ENCODE measurements at regions not wholly inside any gene's neighbourhood (a gene's known extent, or its start where the extent isn't known, plus 50 kb on each side); places are given as distances from the start of the nearest gene placed in this dataset.
A peak's percentile ranks its signal among the peaks of the same experiment; 100 is the strongest.

GRCh38 chr2:136408795-136409194, 290.8 kb upstream of the CXCR4 start:
- in situ Hi-C loops (cut with MboI), result no loop called here
- intact Hi-C loops (cut with micrococcal nuclease; ENCODE audit: unreplicated experiment), result no loop called here
- DNase-seq (ENCODE audit: low read depth, low spot score) (no peak), FAIRE-seq (no peak), ATAC-seq (peak; percentile 70)
- SMC1A ChIA-PET (ENCODE audit: uncharacterized antibody, unreplicated experiment), result no interaction called here
- CTCF ChIA-PET, result no interaction called here
- Histone ChIP-seq H3K4me1 (ENCODE audit: control insufficient read depth, insufficient read depth, low read length) (no peaks in the 10 kb centered on the region), H3K79me2 (ENCODE audit: control insufficient read depth, insufficient read depth, low read length) (no peaks in the 10 kb centered on the region), H3K36me3 (ENCODE audit: control insufficient read depth in 2 of 2, insufficient read depth in 2 of 2, low read length in 1 of 2) (no peaks in the 10 kb centered on the region), H3K4me3 (no peak overlapping the region), H3K4me2 (ENCODE audit: control insufficient read depth, insufficient read depth) (no peak overlapping the region), H3K27me3 (replicated peaks in 1 of 2; ENCODE audit: control insufficient read depth in 2 of 2, insufficient read depth in 2 of 2, low read length in 1 of 2) (peaks cover 2 to 10% of the 10 kb centered on the region in 2 experiments; a peak in 3 of 4 replicates), H3K9me3 (replicated peaks; ENCODE audit: control insufficient read depth, insufficient read depth, low read length) (no peaks in the 10 kb centered on the region), H2AFZ (ENCODE audit: control insufficient read depth, low read depth, low read length) (no peak overlapping the region), H3K27ac (ENCODE audit: control insufficient read depth, insufficient read depth) (no peak overlapping the region), H4K20me1 (ENCODE audit: control insufficient read depth, insufficient read depth) (no peaks in the 10 kb centered on the region), H3K9ac (ENCODE audit: control insufficient read depth, insufficient read depth, low read length) (no peak overlapping the region)
- no TSS peak for BruUV-seq (replicated peaks)
- TF ChIP-seq IRF3 (IDR thresholded peaks at IDR 0.05), result no peak
- TF ChIP-seq MTA3 (IDR thresholded peaks at IDR 0.05; ENCODE audit: borderline replicate concordance, low read length), result no peak
- TF ChIP-seq EP300 (IDR thresholded peaks at IDR 0.05; ENCODE audit: borderline replicate concordance in 1 of 2, control insufficient read depth in 1 of 2, low read depth in 2 of 2, low read length in 2 of 2), result no peak
- no peak for TF ChIP-seq ESRRA (IDR thresholded peaks at IDR 0.05; ENCODE audit: low read length)
- no peak for TF ChIP-seq ZBTB33 (IDR thresholded peaks at IDR 0.05)
- TF ChIP-seq YY1 (IDR thresholded peaks at IDR 0.05; ENCODE audit: low read depth, low read length), result no peak
- POLR2A ChIA-PET, result no interaction called here
- RAD21 ChIA-PET (ENCODE audit: unreplicated experiment), result interaction anchor here (1.1 kb wide), 1 partner anchor 100 kb away, joined by 3 read pairs; no protein-coding TSS in a partner anchor
- WGBS (ENCODE audit: insufficient coverage, insufficient replicate concordance, low lambda C conversion rate, missing lambda C conversion rate), result 17% methylated on average over 3 of the region's 3 CpGs

Measured in GM12878 (cell line).